SK-N-SH (cell line): ENCODE measurements at regions not wholly inside any gene's neighbourhood (a gene's known extent, or its start where the extent isn't known, plus 50 kb on each side); places are given as distances from the start of the nearest gene placed in this dataset.

ENCODE experiments used
- CTCF ChIA-PET: fragments of 300-600, 350-600 bp; formaldehyde crosslinking; extraction: SDS; loops from one replicate; lab custom pipeline; 2021; lab: Yijun Ruan, JAX
- POLR2A ChIA-PET: fragments of 350-600 bp; sonication (Branson Sonifier 250); formaldehyde crosslinking; extraction: SDS; loops from one replicate; lab custom pipeline; 2020; ENCODE audit warnings: antibody characterized with exemption, inconsistent platforms; lab: Yijun Ruan, JAX
- DNase-seq: peaks from one replicate; pipeline ENCODE4 v3.0.0; 2012
- H2AFZ ChIP-seq: fragments of 200-600 bp; sonication (generic); 2 replicates; pipeline ENCODE4 v1.8.1; 2016; ENCODE audit warnings: antibody characterized with exemption, mild to moderate bottlenecking, low read depth
- H3F3A ChIP-seq: fragments of 200-600 bp; sonication (generic); replicated peaks from 2 replicates; pipeline ENCODE3; 2016; ENCODE audit warnings: antibody characterized with exemption, mild to moderate bottlenecking; ENCODE audit not compliant: insufficient read depth
- H3K27ac ChIP-seq, 2 experiments: fragments of 200-500 bp in 1 of 2; fragments of 200-600 bp in 1 of 2; sonication (Bioruptor generic) in 1 of 2; sonication (generic), shearing (Covaris generic) in 1 of 2; 2 replicates each; pipeline versions ENCODE4 v1.5.1 to v1.6.1; 2014 to 2016; ENCODE audit warnings: low read depth in 2 of 2, inconsistent platforms in 1 of 2, low read length in 1 of 2, mild to moderate bottlenecking in 1 of 2, mixed read lengths in 1 of 2
- H3K27me3 ChIP-seq: fragments of 200-600 bp; sonication (generic), shearing (Covaris generic); 2 replicates; pipeline ENCODE4 v1.6.1; 2016; ENCODE audit warnings: mixed run types; ENCODE audit not compliant: insufficient read depth
- H3K36me3 ChIP-seq, 2 experiments: fragments of 200-500 bp in 1 of 2; fragments of 200-600 bp in 1 of 2; sonication (Bioruptor generic) in 1 of 2; sonication (generic) in 1 of 2; replicated peaks in 1 of 2; 2 replicates each; pipeline versions ENCODE3 to v1.5.1; 2014 to 2016; ENCODE audit warnings: low read length in 1 of 2, mild to moderate bottlenecking in 1 of 2; ENCODE audit not compliant: insufficient read depth in 2 of 2, control insufficient read depth in 1 of 2
- H3K4me1 ChIP-seq, 2 experiments: fragments of 200-500 bp in 1 of 2; fragments of 200-600 bp in 1 of 2; sonication (Bioruptor generic) in 1 of 2; sonication (generic), shearing (Covaris generic) in 1 of 2; 2 replicates each; pipeline versions ENCODE4 v1.5.1 to v1.6.1; 2014 to 2016; ENCODE audit warnings: low read depth in 1 of 2, low read length in 1 of 2, mixed run types in 1 of 2; ENCODE audit not compliant: insufficient read depth in 2 of 2, control insufficient read depth in 1 of 2
- H3K4me2 ChIP-seq: fragments of 200-600 bp; sonication (generic), shearing (Covaris generic); 2 replicates; pipeline ENCODE4 v1.6.1; 2017; ENCODE audit warnings: mixed run types
- H3K4me3 ChIP-seq, 2 experiments: fragments of 200-500 bp in 1 of 2; fragments of 200-600 bp in 1 of 2; sonication (Bioruptor generic) in 1 of 2; sonication (generic), shearing (Covaris generic) in 1 of 2; 2 replicates each; pipeline versions ENCODE4 v1.5.1 to v1.8.1; 2014 to 2016; ENCODE audit warnings: low read depth in 2 of 2, inconsistent platforms in 1 of 2, low read length in 1 of 2, mild to moderate bottlenecking in 1 of 2, mixed read lengths in 1 of 2, moderate library complexity in 1 of 2
- H3K79me2 ChIP-seq: fragments of 200-600 bp; sonication (generic); 2 replicates; pipeline ENCODE4 v1.8.1; 2017; ENCODE audit warnings: mild to moderate bottlenecking; ENCODE audit not compliant: insufficient read depth
- H3K9ac ChIP-seq: fragments of 200-600 bp; sonication (generic); 2 replicates; pipeline ENCODE4 v1.6.1; 2017; ENCODE audit warnings: mixed run types
- H3K9me2 ChIP-seq: fragments of 200-600 bp; sonication (generic); 2 replicates; pipeline ENCODE4 v1.6.1; 2017; ENCODE audit warnings: mixed run types
- H3K9me3 ChIP-seq: fragments of 200-600 bp; sonication (generic); 2 replicates; pipeline ENCODE4 v1.6.1; 2017; ENCODE audit warnings: mixed run types, mild to moderate bottlenecking, moderate library complexity
- H4K20me1 ChIP-seq: fragments of 200-600 bp; sonication (generic); 2 replicates; pipeline ENCODE4 v1.6.1; 2017; ENCODE audit warnings: mild to moderate bottlenecking, mixed run types; ENCODE audit not compliant: insufficient read depth
- CTCF ChIP-seq: fragments of 200-600 bp; sonication (generic); IDR thresholded peaks from 2 replicates; pipeline ENCODE4 v1.6.1; 2017; ENCODE audit warnings: antibody characterized with exemption, mild to moderate bottlenecking, moderate library complexity
- ELF1 ChIP-seq: IDR thresholded peaks from 2 replicates; pipeline ENCODE4 v1.4.0; 2012
- EP300 ChIP-seq, 2 experiments: IDR thresholded peaks; 2 replicates each; pipeline versions ENCODE4 v1.4.0 to v1.6.1; 2012; ENCODE audit warnings: borderline replicate concordance in 1 of 2, low read depth in 1 of 2, low read length in 1 of 2
- EZH2phosphoT487 ChIP-seq: fragments of 200-600 bp; sonication (generic); IDR thresholded peaks from 2 replicates; pipeline ENCODE4 v1.6.1; 2017; ENCODE audit warnings: low read depth, mixed run types, mild to moderate bottlenecking, antibody characterized with exemption, moderate library complexity, borderline replicate concordance
- FOXJ3 ChIP-seq: sonication (generic); formaldehyde crosslinking; IDR thresholded peaks from 2 replicates; pipeline ENCODE4 v1.5.1; 2020; ENCODE audit warnings: mild to moderate bottlenecking, missing genetic modification reagents
- FOXM1 ChIP-seq: IDR thresholded peaks from 2 replicates; pipeline ENCODE4 v1.4.0; 2012; ENCODE audit warnings: low read depth, mild to moderate bottlenecking
- GABPA ChIP-seq: IDR thresholded peaks from 2 replicates; pipeline ENCODE4 v1.4.0; 2012; ENCODE audit warnings: low read depth, mild to moderate bottlenecking
- NFIC ChIP-seq: IDR thresholded peaks from 2 replicates; pipeline ENCODE4 v1.4.0; 2012; ENCODE audit warnings: borderline replicate concordance
- NRF1 ChIP-seq: IDR thresholded peaks from 2 replicates; pipeline ENCODE4 v1.6.1; 2012; ENCODE audit warnings: low read depth, mild to moderate bottlenecking, low read length
- POLR2AphosphoS5 ChIP-seq: IDR thresholded peaks from 2 replicates; pipeline ENCODE4 v1.6.1; 2012; ENCODE audit warnings: low read depth, low read length
- SMC3 ChIP-seq: IDR thresholded peaks from 2 replicates; pipeline ENCODE4 v1.6.1; 2012; ENCODE audit warnings: low read depth, low read length, improper control_type of control experiment
- TEAD4 ChIP-seq: IDR thresholded peaks from 2 replicates; pipeline ENCODE4 v1.4.0; 2012; ENCODE audit warnings: mild to moderate bottlenecking, borderline replicate concordance; ENCODE audit not compliant: insufficient read depth
- USF2 ChIP-seq: fragments of 150-350 bp; IDR thresholded peaks from 2 replicates; pipeline ENCODE4 v1.6.1; 2017; ENCODE audit warnings: antibody characterized with exemption, low read length, low read depth, borderline replicate concordance
- ZBTB33 ChIP-seq: IDR thresholded peaks from 2 replicates; pipeline ENCODE4 v1.4.0; 2012; ENCODE audit warnings: low read depth, borderline replicate concordance
- WGBS: methylation state at CpG from one replicate; pipeline ENCODE4 v1.1.6; 2017; ENCODE audit warnings: low lambda C conversion rate; 5-methylcytosine and 5-hydroxymethylcytosine counted together

GRCh38 chr11:119983816-119984215 lies 154.1 kb downstream of the TRIM29 start:
- no peak for DNase-seq
- H3K4me3 ChIP-seq: no peak overlapping the region
- no peak overlapping the region for H3K9ac ChIP-seq
- no peaks in the 10 kb centered on the region for H3K36me3 ChIP-seq
- no peaks in the 10 kb centered on the region for H3K79me2 ChIP-seq
- H3K9me2 ChIP-seq: no peaks in the 10 kb centered on the region
- H3K4me2 ChIP-seq: no peak overlapping the region
- POLR2A ChIA-PET: no interaction called here
- H3K27me3 ChIP-seq: peaks cover 10% of the 10 kb centered on the region; the same call in 1 of the 2 replicates
- H3K9me3 ChIP-seq: no peaks in the 10 kb centered on the region
- H4K20me1 ChIP-seq: no peaks in the 10 kb centered on the region
- 52% methylated on average over 8 of the region's 8 CpGs for WGBS
- H3K4me1 ChIP-seq: peaks cover 0 to 29% of the 10 kb centered on the region in 2 experiments; a peak in 2 of 4 replicates
- CTCF ChIA-PET: interaction anchor here (1.0 kb wide), 1 partner anchor 51 kb away, joined by 3 read pairs; no protein-coding TSS in a partner anchor
- H3K27ac ChIP-seq: peak overlapping the region in 1 of 2 experiments; percentile 39; a peak in 1 of 4 replicates
- TF ChIP-seq USF2 (no peak), FOXM1 (no peak), NRF1 (no peak), EZH2phosphoT487 (no peak), POLR2AphosphoS5 (no peak), SMC3 (no peak), ELF1 (no peak), EP300 (IDR thresholded peaks at IDR 0.05; ENCODE audit: borderline replicate concordance in 1 of 2, low read depth in 1 of 2, low read length in 1 of 2) (no peak)
- H2AFZ ChIP-seq: no peak overlapping the region
- H3F3A ChIP-seq: no peaks in the 10 kb centered on the region

GRCh38 chr11:119983240-119983732 lies 154.6 kb downstream of the TRIM29 start:
- no peak for DNase-seq
- Histone ChIP-seq H3K36me3 (no peaks in the 10 kb centered on the region), H3K4me3 (no peak overlapping the region), H3K9me3 (no peaks in the 10 kb centered on the region), H3K4me2 (no peak overlapping the region), H3K9ac (no peak overlapping the region), H3K4me1 (peaks cover 0 to 31% of the 10 kb centered on the region in 2 experiments; a peak in 2 of 4 replicates), H3K27me3 (peaks cover 6% of the 10 kb centered on the region; the same call in 1 of the 2 replicates), H3F3A (no peaks in the 10 kb centered on the region), H3K79me2 (no peaks in the 10 kb centered on the region), H3K9me2 (no peaks in the 10 kb centered on the region), H3K27ac (peak overlapping the region in 1 of 2 experiments; percentile 39; a peak in 1 of 4 replicates), H2AFZ (no peak overlapping the region), H4K20me1 (no peaks in the 10 kb centered on the region)
- TF ChIP-seq TEAD4 (no peak), ELF1 (no peak), NFIC (no peak), CTCF (no peak), FOXJ3 (CRISPR knock-in tag) (no peak), GABPA (no peak), ZBTB33 (no peak)
- ChIA-PET POLR2A (no interaction called here), CTCF (interaction anchor here (0.8 kb wide), 1 partner anchor 31 kb away, joined by 3 read pairs; no protein-coding TSS in a partner anchor)
- no CpG with 5 or more reads among the region's 5 CpGs for WGBS
